DOHH2 (cell line): ENCODE measurements at regions not wholly inside any gene's neighbourhood (a gene's known extent, or its start where the extent isn't known, plus 50 kb on each side); places are given as distances from the start of the nearest gene placed in this dataset.

Source experiments
- H3F3A ChIP-seq: fragments of 200-600 bp; sonication (generic), shearing (Covaris generic); 2 replicates; pipeline ENCODE4 v1.6.0; 2016; ENCODE audit warnings: antibody characterized with exemption, mild to moderate bottlenecking; ENCODE audit not compliant: control insufficient read depth, insufficient read depth
- H3K27ac ChIP-seq: fragments of 200-600 bp; sonication (generic); 2 replicates; pipeline ENCODE4 v1.5.1; 2014; ENCODE audit warnings: low read depth, mild to moderate bottlenecking, low read length, moderate library complexity
- H3K27me3 ChIP-seq: fragments of 200-600 bp; sonication (generic); 2 replicates; pipeline ENCODE4 v1.6.1; 2014; ENCODE audit warnings: mild to moderate bottlenecking, low read length, mixed read lengths; ENCODE audit not compliant: control insufficient read depth
- H3K36me3 ChIP-seq: fragments of 200-600 bp; sonication (generic); 2 replicates; pipeline ENCODE4 v1.6.1; 2014; ENCODE audit warnings: mild to moderate bottlenecking, low read length, moderate library complexity, mixed read lengths; ENCODE audit not compliant: control insufficient read depth
- H3K4me1 ChIP-seq: fragments of 200-600 bp; sonication (generic); 2 replicates; pipeline ENCODE4 v1.6.1; 2014; ENCODE audit warnings: mild to moderate bottlenecking, low read length, mixed read lengths; ENCODE audit not compliant: control insufficient read depth
- H3K4me2 ChIP-seq: fragments of 200-600 bp; sonication (generic); 2 replicates; pipeline ENCODE4 v1.6.0; 2014; ENCODE audit warnings: mild to moderate bottlenecking, low read length, moderate library complexity
- H3K4me3 ChIP-seq: fragments of 200-600 bp; sonication (generic); 2 replicates; pipeline ENCODE4 v1.5.1; 2014; ENCODE audit warnings: mild to moderate bottlenecking, low read length, mixed read lengths
- H3K79me2 ChIP-seq: fragments of 200-600 bp; sonication (generic); 2 replicates; pipeline ENCODE4 v1.6.1; 2014; ENCODE audit warnings: mild to moderate bottlenecking, low read length, mixed read lengths; ENCODE audit not compliant: control insufficient read depth
- H3K9me2 ChIP-seq: fragments of 200-600 bp; sonication (generic); replicated peaks from 2 replicates; pipeline ENCODE4 v1.6.1; 2014; ENCODE audit warnings: mild to moderate bottlenecking, low read length, mixed read lengths; ENCODE audit not compliant: control insufficient read depth
- H3K9me3 ChIP-seq: fragments of 200-600 bp; sonication (generic); 2 replicates; pipeline ENCODE4 v1.6.1; 2014; ENCODE audit warnings: antibody characterized with exemption, low read length, mixed read lengths; ENCODE audit not compliant: control insufficient read depth, insufficient read depth
- H4K20me1 ChIP-seq: fragments of 200-600 bp; sonication (generic); 2 replicates; pipeline ENCODE4 v1.6.0; 2014; ENCODE audit warnings: low read depth, mild to moderate bottlenecking, antibody characterized with exemption, low read length, moderate library complexity; ENCODE audit not compliant: control insufficient read depth, insufficient read depth
- CTCF ChIP-seq: fragments of 200-600 bp; sonication (generic); IDR thresholded peaks from one replicate; pipeline ENCODE4 v1.5.1; 2014; ENCODE audit warnings: antibody characterized with exemption, mild to moderate bottlenecking, low read depth, low read length; ENCODE audit not compliant: poor library complexity, severe bottlenecking
- EZH2phosphoT487 ChIP-seq: fragments of 200-600 bp; sonication (generic); IDR thresholded peaks from 2 replicates; pipeline ENCODE4 v1.6.1; 2017; ENCODE audit warnings: borderline replicate concordance, mild to moderate bottlenecking, antibody characterized with exemption, low read length, moderate library complexity, mixed read lengths

- no peaks in the 10 kb centered on the region for H3K9me2 ChIP-seq
- H3K4me3 ChIP-seq = no peak overlapping the region
- H3K27ac ChIP-seq = no peak overlapping the region
- H3K27me3 ChIP-seq = no peaks in the 10 kb centered on the region
- no peaks in the 10 kb centered on the region for H3F3A ChIP-seq
- no peaks in the 10 kb centered on the region for H3K79me2 ChIP-seq
- H3K36me3 ChIP-seq = no peaks in the 10 kb centered on the region
- H4K20me1 ChIP-seq = no peaks in the 10 kb centered on the region
- TF ChIP-seq CTCF = no peak
- TF ChIP-seq EZH2phosphoT487 = no peak
- no peaks in the 10 kb centered on the region for H3K4me1 ChIP-seq
- H3K9me3 ChIP-seq = peaks cover 9% of the 10 kb centered on the region; the same call in 1 of the 2 replicates
- no peak overlapping the region for H3K4me2 ChIP-seq
Observed at GRCh38 chr5:104189031-104189430, 626.4 kb upstream of the NUDT12 start.

GRCh38 chr5:104187656-104188055 is 625.1 kb upstream of the NUDT12 start:
- Histone ChIP-seq H3K36me3 (no peaks in the 10 kb centered on the region), H3K4me1 (no peaks in the 10 kb centered on the region), H3K79me2 (no peaks in the 10 kb centered on the region), H3F3A (no peaks in the 10 kb centered on the region), H3K9me3 (peaks cover 9% of the 10 kb centered on the region; the same call in 1 of the 2 replicates), H3K27me3 (no peaks in the 10 kb centered on the region), H3K27ac (no peak overlapping the region), H3K4me3 (no peak overlapping the region), H3K4me2 (no peak overlapping the region), H3K9me2 (no peaks in the 10 kb centered on the region), H4K20me1 (no peaks in the 10 kb centered on the region)
- TF ChIP-seq CTCF (no peak), EZH2phosphoT487 (no peak)

GRCh38 chr5:104186510-104186909 is 623.9 kb upstream of the NUDT12 start:
- TF ChIP-seq CTCF (no peak), EZH2phosphoT487 (no peak)
- H4K20me1 ChIP-seq = no peaks in the 10 kb centered on the region
- no peaks in the 10 kb centered on the region for H3K4me1 ChIP-seq
- no peak overlapping the region for H3K27ac ChIP-seq
- no peaks in the 10 kb centered on the region for H3K27me3 ChIP-seq
- no peak overlapping the region for H3K4me2 ChIP-seq
- no peak overlapping the region for H3K4me3 ChIP-seq
- no peaks in the 10 kb centered on the region for H3K79me2 ChIP-seq
- H3K9me3 ChIP-seq = peaks cover 9% of the 10 kb centered on the region; the same call in 1 of the 2 replicates
- no peaks in the 10 kb centered on the region for H3K9me2 ChIP-seq
- no peaks in the 10 kb centered on the region for H3K36me3 ChIP-seq
- H3F3A ChIP-seq = no peaks in the 10 kb centered on the region
